SK-N-SH (cell line): ENCODE measurements at regions not wholly inside any gene's neighbourhood (a gene's known extent, or its start where the extent isn't known, plus 50 kb on each side); places are given as distances from the start of the nearest gene placed in this dataset.

ENCODE experiments used
- CTCF ChIA-PET: fragments of 300-600, 350-600 bp; formaldehyde crosslinking; extraction: SDS; loops from one replicate; lab custom pipeline; 2021; lab: Yijun Ruan, JAX
- POLR2A ChIA-PET: fragments of 350-600 bp; sonication (Branson Sonifier 250); formaldehyde crosslinking; extraction: SDS; loops from one replicate; lab custom pipeline; 2020; ENCODE audit warnings: antibody characterized with exemption, inconsistent platforms; lab: Yijun Ruan, JAX
- DNase-seq: peaks from one replicate; pipeline ENCODE4 v3.0.0; 2012
- H2AFZ ChIP-seq: fragments of 200-600 bp; sonication (generic); 2 replicates; pipeline ENCODE4 v1.8.1; 2016; ENCODE audit warnings: antibody characterized with exemption, mild to moderate bottlenecking, low read depth
- H3F3A ChIP-seq: fragments of 200-600 bp; sonication (generic); replicated peaks from 2 replicates; pipeline ENCODE3; 2016; ENCODE audit warnings: antibody characterized with exemption, mild to moderate bottlenecking; ENCODE audit not compliant: insufficient read depth
- H3K27ac ChIP-seq, 2 experiments: fragments of 200-500 bp in 1 of 2; fragments of 200-600 bp in 1 of 2; sonication (Bioruptor generic) in 1 of 2; sonication (generic), shearing (Covaris generic) in 1 of 2; 2 replicates each; pipeline versions ENCODE4 v1.5.1 to v1.6.1; 2014 to 2016; ENCODE audit warnings: low read depth in 2 of 2, inconsistent platforms in 1 of 2, low read length in 1 of 2, mild to moderate bottlenecking in 1 of 2, mixed read lengths in 1 of 2
- H3K27me3 ChIP-seq: fragments of 200-600 bp; sonication (generic), shearing (Covaris generic); 2 replicates; pipeline ENCODE4 v1.6.1; 2016; ENCODE audit warnings: mixed run types; ENCODE audit not compliant: insufficient read depth
- H3K36me3 ChIP-seq, 2 experiments: fragments of 200-500 bp in 1 of 2; fragments of 200-600 bp in 1 of 2; sonication (Bioruptor generic) in 1 of 2; sonication (generic) in 1 of 2; replicated peaks in 1 of 2; 2 replicates each; pipeline versions ENCODE3 to v1.5.1; 2014 to 2016; ENCODE audit warnings: low read length in 1 of 2, mild to moderate bottlenecking in 1 of 2; ENCODE audit not compliant: insufficient read depth in 2 of 2, control insufficient read depth in 1 of 2
- H3K4me1 ChIP-seq, 2 experiments: fragments of 200-500 bp in 1 of 2; fragments of 200-600 bp in 1 of 2; sonication (Bioruptor generic) in 1 of 2; sonication (generic), shearing (Covaris generic) in 1 of 2; 2 replicates each; pipeline versions ENCODE4 v1.5.1 to v1.6.1; 2014 to 2016; ENCODE audit warnings: low read depth in 1 of 2, low read length in 1 of 2, mixed run types in 1 of 2; ENCODE audit not compliant: insufficient read depth in 2 of 2, control insufficient read depth in 1 of 2
- H3K4me2 ChIP-seq: fragments of 200-600 bp; sonication (generic), shearing (Covaris generic); 2 replicates; pipeline ENCODE4 v1.6.1; 2017; ENCODE audit warnings: mixed run types
- H3K4me3 ChIP-seq, 2 experiments: fragments of 200-500 bp in 1 of 2; fragments of 200-600 bp in 1 of 2; sonication (Bioruptor generic) in 1 of 2; sonication (generic), shearing (Covaris generic) in 1 of 2; 2 replicates each; pipeline versions ENCODE4 v1.5.1 to v1.8.1; 2014 to 2016; ENCODE audit warnings: low read depth in 2 of 2, inconsistent platforms in 1 of 2, low read length in 1 of 2, mild to moderate bottlenecking in 1 of 2, mixed read lengths in 1 of 2, moderate library complexity in 1 of 2
- H3K79me2 ChIP-seq: fragments of 200-600 bp; sonication (generic); 2 replicates; pipeline ENCODE4 v1.8.1; 2017; ENCODE audit warnings: mild to moderate bottlenecking; ENCODE audit not compliant: insufficient read depth
- H3K9ac ChIP-seq: fragments of 200-600 bp; sonication (generic); 2 replicates; pipeline ENCODE4 v1.6.1; 2017; ENCODE audit warnings: mixed run types
- H3K9me2 ChIP-seq: fragments of 200-600 bp; sonication (generic); 2 replicates; pipeline ENCODE4 v1.6.1; 2017; ENCODE audit warnings: mixed run types
- H3K9me3 ChIP-seq: fragments of 200-600 bp; sonication (generic); 2 replicates; pipeline ENCODE4 v1.6.1; 2017; ENCODE audit warnings: mixed run types, mild to moderate bottlenecking, moderate library complexity
- H4K20me1 ChIP-seq: fragments of 200-600 bp; sonication (generic); 2 replicates; pipeline ENCODE4 v1.6.1; 2017; ENCODE audit warnings: mild to moderate bottlenecking, mixed run types; ENCODE audit not compliant: insufficient read depth
- CHD2 ChIP-seq: fragments of 150-350 bp; IDR thresholded peaks from 2 replicates; pipeline ENCODE4 v1.6.1; 2018; ENCODE audit warnings: low read length; ENCODE audit not compliant: partially characterized antibody
- EP300 ChIP-seq, 2 experiments: IDR thresholded peaks; 2 replicates each; pipeline versions ENCODE4 v1.4.0 to v1.6.1; 2012; ENCODE audit warnings: borderline replicate concordance in 1 of 2, low read depth in 1 of 2, low read length in 1 of 2
- FOXJ3 ChIP-seq: sonication (generic); formaldehyde crosslinking; IDR thresholded peaks from 2 replicates; pipeline ENCODE4 v1.5.1; 2020; ENCODE audit warnings: mild to moderate bottlenecking, missing genetic modification reagents
- FOXM1 ChIP-seq: IDR thresholded peaks from 2 replicates; pipeline ENCODE4 v1.4.0; 2012; ENCODE audit warnings: low read depth, mild to moderate bottlenecking
- JUND ChIP-seq: IDR thresholded peaks from 2 replicates; pipeline ENCODE4 v1.4.0; 2012
- MEF2A ChIP-seq: IDR thresholded peaks from 2 replicates; pipeline ENCODE4 v1.4.0; 2012; ENCODE audit warnings: low read depth, borderline replicate concordance
- NFIC ChIP-seq: IDR thresholded peaks from 2 replicates; pipeline ENCODE4 v1.4.0; 2012; ENCODE audit warnings: borderline replicate concordance
- NRF1 ChIP-seq: IDR thresholded peaks from 2 replicates; pipeline ENCODE4 v1.6.1; 2012; ENCODE audit warnings: low read depth, mild to moderate bottlenecking, low read length
- POLR2AphosphoS5 ChIP-seq: IDR thresholded peaks from 2 replicates; pipeline ENCODE4 v1.6.1; 2012; ENCODE audit warnings: low read depth, low read length
- RCOR1 ChIP-seq: fragments of 150-350 bp; IDR thresholded peaks from 2 replicates; pipeline ENCODE4 v1.6.1; 2017; ENCODE audit warnings: antibody characterized with exemption, low read length
- RXRA ChIP-seq: IDR thresholded peaks from 2 replicates; pipeline ENCODE4 v1.4.0; 2012; ENCODE audit warnings: low read depth, mild to moderate bottlenecking, borderline replicate concordance
- SIN3A ChIP-seq: IDR thresholded peaks from 2 replicates; pipeline ENCODE4 v1.6.1; 2012; ENCODE audit warnings: low read depth, mild to moderate bottlenecking, low read length, moderate library complexity, borderline replicate concordance
- SMC3 ChIP-seq: IDR thresholded peaks from 2 replicates; pipeline ENCODE4 v1.6.1; 2012; ENCODE audit warnings: low read depth, low read length, improper control_type of control experiment
- TAF1 ChIP-seq: IDR thresholded peaks from 2 replicates; pipeline ENCODE4 v1.6.1; 2012; ENCODE audit warnings: low read depth, mild to moderate bottlenecking, low read length, moderate library complexity, borderline replicate concordance
- TEAD4 ChIP-seq: IDR thresholded peaks from 2 replicates; pipeline ENCODE4 v1.4.0; 2012; ENCODE audit warnings: mild to moderate bottlenecking, borderline replicate concordance; ENCODE audit not compliant: insufficient read depth
- WGBS: methylation state at CpG from one replicate; pipeline ENCODE4 v1.1.6; 2017; ENCODE audit warnings: low lambda C conversion rate; 5-methylcytosine and 5-hydroxymethylcytosine counted together
- TF ChIP-seq, protein P1 (sequence below): fragments of 150-350 bp; IDR thresholded peaks from 2 replicates; pipeline ENCODE4 v1.6.1; 2017; ENCODE audit warnings: antibody characterized with exemption, low read length, low read depth, borderline replicate concordance
- TF ChIP-seq, protein P2 (sequence below): IDR thresholded peaks from 2 replicates; pipeline ENCODE4; 2012
- TF ChIP-seq, protein P3 (sequence below): IDR thresholded peaks from 2 replicates; pipeline ENCODE4 v1.6.1; 2012; ENCODE audit warnings: mild to moderate bottlenecking, low read depth, low read length, moderate library complexity
- TF ChIP-seq, protein P4 (sequence below): IDR thresholded peaks from 2 replicates; pipeline ENCODE4 v1.4.0; 2012; ENCODE audit warnings: low read depth
- TF ChIP-seq, protein P5 (sequence below): IDR thresholded peaks from 2 replicates; pipeline ENCODE4 v1.4.0; 2012; ENCODE audit warnings: low read depth, borderline replicate concordance

DNA sequence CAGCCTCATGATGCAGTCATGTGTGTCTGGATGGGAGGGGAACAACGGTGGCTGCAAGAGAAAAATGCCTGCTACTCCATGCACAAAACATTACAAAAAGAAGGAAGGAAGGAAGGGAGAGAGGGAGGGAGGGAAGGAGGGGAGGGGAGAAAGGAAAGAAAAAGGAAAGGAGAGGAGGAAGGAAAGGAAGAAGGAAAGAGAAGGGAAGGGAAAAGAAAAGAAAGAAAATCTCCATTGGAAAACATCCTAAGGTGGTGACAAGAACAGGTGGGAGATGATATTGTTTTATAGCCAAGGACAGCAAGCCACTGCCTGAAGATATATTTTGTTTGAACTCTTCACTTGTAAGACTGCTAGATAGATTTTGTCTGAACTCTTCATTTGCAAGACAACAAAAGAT is 171.8 kb upstream of the EGLN3 start:
- CTCF ChIA-PET, result interaction anchor here (1.1 kb wide), 1 partner anchor 24 kb away, joined by 6 read pairs; no protein-coding TSS in a partner anchor

DNA sequence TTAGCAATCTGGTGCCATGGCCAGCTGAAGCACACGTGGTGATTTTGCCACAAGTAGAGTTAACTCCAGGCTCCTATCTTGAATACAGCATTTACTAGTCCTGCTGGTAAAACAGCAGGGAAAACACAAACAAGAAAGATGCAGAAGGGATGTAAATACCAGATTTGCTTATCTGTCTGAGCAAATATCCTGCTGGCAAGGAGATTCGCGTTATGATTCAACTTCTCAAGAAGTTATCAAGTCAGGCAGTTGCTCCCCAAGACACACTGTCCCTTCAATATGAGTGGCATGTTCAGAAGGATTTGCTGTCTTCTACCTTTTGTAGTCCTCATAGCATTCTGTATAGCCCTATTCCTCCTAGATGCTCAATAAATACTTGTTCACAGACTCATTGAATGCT is 171.2 kb upstream of the EGLN3 start:
- DNase-seq, result no peak
- Histone ChIP-seq H4K20me1 (no peaks in the 10 kb centered on the region), H3K4me2 (no peak overlapping the region), H3K27ac (no peak overlapping the region), H2AFZ (no peak overlapping the region), H3K79me2 (no peaks in the 10 kb centered on the region), H3K9ac (no peak overlapping the region), H3K4me3 (no peak overlapping the region), H3F3A (no peaks in the 10 kb centered on the region), H3K27me3 (no peaks in the 10 kb centered on the region), H3K36me3 (no peaks in the 10 kb centered on the region), H3K9me3 (no peaks in the 10 kb centered on the region), H3K4me1 (no peaks in the 10 kb centered on the region), H3K9me2 (no peaks in the 10 kb centered on the region)
- ChIA-PET POLR2A (no interaction called here), CTCF (interaction anchor here (1.1 kb wide), 1 partner anchor 23 kb away, joined by 6 read pairs; no protein-coding TSS in a partner anchor)
- 28% methylated on average over 3 of the region's 3 CpGs for WGBS
- TF ChIP-seq RXRA, result no peak
- TF ChIP-seq, protein P1, sequence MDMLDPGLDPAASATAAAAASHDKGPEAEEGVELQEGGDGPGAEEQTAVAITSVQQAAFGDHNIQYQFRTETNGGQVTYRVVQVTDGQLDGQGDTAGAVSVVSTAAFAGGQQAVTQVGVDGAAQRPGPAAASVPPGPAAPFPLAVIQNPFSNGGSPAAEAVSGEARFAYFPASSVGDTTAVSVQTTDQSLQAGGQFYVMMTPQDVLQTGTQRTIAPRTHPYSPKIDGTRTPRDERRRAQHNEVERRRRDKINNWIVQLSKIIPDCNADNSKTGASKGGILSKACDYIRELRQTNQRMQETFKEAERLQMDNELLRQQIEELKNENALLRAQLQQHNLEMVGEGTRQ, result no peak
- TF ChIP-seq RCOR1, result no peak
- TF ChIP-seq SMC3, result no peak
- TF ChIP-seq MEF2A, result no peak
- TF ChIP-seq, protein P2, sequence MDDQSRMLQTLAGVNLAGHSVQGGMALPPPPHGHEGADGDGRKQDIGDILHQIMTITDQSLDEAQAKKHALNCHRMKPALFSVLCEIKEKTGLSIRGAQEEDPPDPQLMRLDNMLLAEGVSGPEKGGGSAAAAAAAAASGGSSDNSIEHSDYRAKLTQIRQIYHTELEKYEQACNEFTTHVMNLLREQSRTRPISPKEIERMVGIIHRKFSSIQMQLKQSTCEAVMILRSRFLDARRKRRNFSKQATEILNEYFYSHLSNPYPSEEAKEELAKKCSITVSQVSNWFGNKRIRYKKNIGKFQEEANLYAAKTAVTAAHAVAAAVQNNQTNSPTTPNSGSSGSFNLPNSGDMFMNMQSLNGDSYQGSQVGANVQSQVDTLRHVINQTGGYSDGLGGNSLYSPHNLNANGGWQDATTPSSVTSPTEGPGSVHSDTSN, result no peak
- no peak for TF ChIP-seq FOXJ3 (CRISPR knock-in tag)
- TF ChIP-seq, protein P3, sequence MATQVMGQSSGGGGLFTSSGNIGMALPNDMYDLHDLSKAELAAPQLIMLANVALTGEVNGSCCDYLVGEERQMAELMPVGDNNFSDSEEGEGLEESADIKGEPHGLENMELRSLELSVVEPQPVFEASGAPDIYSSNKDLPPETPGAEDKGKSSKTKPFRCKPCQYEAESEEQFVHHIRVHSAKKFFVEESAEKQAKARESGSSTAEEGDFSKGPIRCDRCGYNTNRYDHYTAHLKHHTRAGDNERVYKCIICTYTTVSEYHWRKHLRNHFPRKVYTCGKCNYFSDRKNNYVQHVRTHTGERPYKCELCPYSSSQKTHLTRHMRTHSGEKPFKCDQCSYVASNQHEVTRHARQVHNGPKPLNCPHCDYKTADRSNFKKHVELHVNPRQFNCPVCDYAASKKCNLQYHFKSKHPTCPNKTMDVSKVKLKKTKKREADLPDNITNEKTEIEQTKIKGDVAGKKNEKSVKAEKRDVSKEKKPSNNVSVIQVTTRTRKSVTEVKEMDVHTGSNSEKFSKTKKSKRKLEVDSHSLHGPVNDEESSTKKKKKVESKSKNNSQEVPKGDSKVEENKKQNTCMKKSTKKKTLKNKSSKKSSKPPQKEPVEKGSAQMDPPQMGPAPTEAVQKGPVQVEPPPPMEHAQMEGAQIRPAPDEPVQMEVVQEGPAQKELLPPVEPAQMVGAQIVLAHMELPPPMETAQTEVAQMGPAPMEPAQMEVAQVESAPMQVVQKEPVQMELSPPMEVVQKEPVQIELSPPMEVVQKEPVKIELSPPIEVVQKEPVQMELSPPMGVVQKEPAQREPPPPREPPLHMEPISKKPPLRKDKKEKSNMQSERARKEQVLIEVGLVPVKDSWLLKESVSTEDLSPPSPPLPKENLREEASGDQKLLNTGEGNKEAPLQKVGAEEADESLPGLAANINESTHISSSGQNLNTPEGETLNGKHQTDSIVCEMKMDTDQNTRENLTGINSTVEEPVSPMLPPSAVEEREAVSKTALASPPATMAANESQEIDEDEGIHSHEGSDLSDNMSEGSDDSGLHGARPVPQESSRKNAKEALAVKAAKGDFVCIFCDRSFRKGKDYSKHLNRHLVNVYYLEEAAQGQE, result no peak
- TF ChIP-seq SIN3A, result no peak
- no peak for TF ChIP-seq FOXM1
- TF ChIP-seq NRF1, result no peak
- TF ChIP-seq, protein P4, sequence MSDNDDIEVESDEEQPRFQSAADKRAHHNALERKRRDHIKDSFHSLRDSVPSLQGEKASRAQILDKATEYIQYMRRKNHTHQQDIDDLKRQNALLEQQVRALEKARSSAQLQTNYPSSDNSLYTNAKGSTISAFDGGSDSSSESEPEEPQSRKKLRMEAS, result no peak
- no peak for TF ChIP-seq CHD2

More for the DNA sequence above, 171.8 kb upstream of the EGLN3 start:
- no peaks in the 10 kb centered on the region for H4K20me1 ChIP-seq
- no peaks in the 10 kb centered on the region for H3K79me2 ChIP-seq
- H3K9me3 ChIP-seq, result no peaks in the 10 kb centered on the region
- H3K9me2 ChIP-seq, result no peaks in the 10 kb centered on the region
- H3K27me3 ChIP-seq, result no peaks in the 10 kb centered on the region
- no peak overlapping the region for H3K4me3 ChIP-seq
- no peak overlapping the region for H3K27ac ChIP-seq
- no peak for DNase-seq
- no peaks in the 10 kb centered on the region for H3K36me3 ChIP-seq
- H3K4me2 ChIP-seq, result no peak overlapping the region
- H3K9ac ChIP-seq, result no peak overlapping the region
- TF ChIP-seq JUND (no peak), NFIC (no peak), EP300 (IDR thresholded peaks at IDR 0.05; ENCODE audit: borderline replicate concordance in 1 of 2, low read depth in 1 of 2, low read length in 1 of 2) (no peak), TEAD4 (no peak), CHD2 (no peak), MEF2A (no peak), SMC3 (no peak), POLR2AphosphoS5 (no peak), TAF1 (no peak)
- TF ChIP-seq, protein P5, sequence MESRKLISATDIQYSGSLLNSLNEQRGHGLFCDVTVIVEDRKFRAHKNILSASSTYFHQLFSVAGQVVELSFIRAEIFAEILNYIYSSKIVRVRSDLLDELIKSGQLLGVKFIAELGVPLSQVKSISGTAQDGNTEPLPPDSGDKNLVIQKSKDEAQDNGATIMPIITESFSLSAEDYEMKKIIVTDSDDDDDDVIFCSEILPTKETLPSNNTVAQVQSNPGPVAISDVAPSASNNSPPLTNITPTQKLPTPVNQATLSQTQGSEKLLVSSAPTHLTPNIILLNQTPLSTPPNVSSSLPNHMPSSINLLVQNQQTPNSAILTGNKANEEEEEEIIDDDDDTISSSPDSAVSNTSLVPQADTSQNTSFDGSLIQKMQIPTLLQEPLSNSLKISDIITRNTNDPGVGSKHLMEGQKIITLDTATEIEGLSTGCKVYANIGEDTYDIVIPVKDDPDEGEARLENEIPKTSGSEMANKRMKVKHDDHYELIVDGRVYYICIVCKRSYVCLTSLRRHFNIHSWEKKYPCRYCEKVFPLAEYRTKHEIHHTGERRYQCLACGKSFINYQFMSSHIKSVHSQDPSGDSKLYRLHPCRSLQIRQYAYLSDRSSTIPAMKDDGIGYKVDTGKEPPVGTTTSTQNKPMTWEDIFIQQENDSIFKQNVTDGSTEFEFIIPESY, result no peak
- no peak overlapping the region for H2AFZ ChIP-seq
- WGBS, result 0% methylated on average over 1 of the region's 1 CpG
- no peaks in the 10 kb centered on the region for H3F3A ChIP-seq
- H3K4me1 ChIP-seq, result no peaks in the 10 kb centered on the region
- POLR2A ChIA-PET, result no interaction called here
